Right ventricle myocardium superior (tissue), 1 donor: ENCODE measurements at regions not wholly inside any gene's neighbourhood (a gene's known extent, or its start where the extent isn't known, plus 50 kb on each side); places are given as distances from the start of the nearest gene placed in this dataset.
A peak's percentile ranks its signal among the peaks of the same experiment; 100 is the strongest.
"Not testable (repeated sequence)": the region's sequence is repeated elsewhere in the genome, so short reads cannot be mapped to it uniquely, and the experiment has no call there.

Source experiments
- ATAC-seq: fragments of 200-7000 bp; cut with Tn5 transposase; one replicate; pipeline ENCODE4 v1.9.1; 2020; ENCODE audit warnings: mild to moderate bottlenecking; ENCODE audit not compliant: poor library complexity
- DNase-seq: peaks from one replicate; pipeline ENCODE4 v3.0.0-alpha.2; 2020
- intact Hi-C: fragments of 100-400 bp; cut with DNase I; formaldehyde crosslinking; loops from one replicate; pipeline ENCODE4 v1.11.2; 2022
- donor health status: DM: no; HTN: yes; CAD: no; lungs with severe emphysema.

- intact Hi-C loops, result no loop called here
- DNase-seq, result peak; percentile 84
- peak; percentile 88 for ATAC-seq
These were observed 240.9 kb upstream of the SERP2 start for GRCh38 chr13:44132710-44133109.

GRCh38 chr13:44133626-44134025, 240.0 kb upstream of the SERP2 start:
- ATAC-seq (no peak), DNase-seq (no peak)
- intact Hi-C loops, result no loop called here

GRCh38 chr13:44135566-44135965, 238.1 kb upstream of the SERP2 start:
- no peak for DNase-seq
- intact Hi-C loops, result no loop called here
- ATAC-seq, result no peak

GRCh38 chr13:44136696-44137268, 236.8 kb upstream of the SERP2 start:
- intact Hi-C loops, result no loop called here
- DNase-seq, result no peak
- ATAC-seq, result no peak

- intact Hi-C loops, result no loop called here
- DNase-seq (no peak), ATAC-seq (no peak)
These were observed 236.2 kb upstream of the SERP2 start for GRCh38 chr13:44137466-44137865.

GRCh38 chr13:44140146-44140545, 233.5 kb upstream of the SERP2 start:
- intact Hi-C loops, result loop anchor here (10.0 kb wide), 1 partner anchor 295 kb away; no protein-coding TSS in a partner anchor
- no peak for ATAC-seq
- no peak for DNase-seq

- intact Hi-C loops, result loop anchor here (10.0 kb wide), 1 partner anchor 294 kb away; no protein-coding TSS in a partner anchor
- no peak for DNase-seq
- ATAC-seq, result no peak
These were observed 232.5 kb upstream of the SERP2 start for GRCh38 chr13:44140888-44141724.

- DNase-seq (peak; percentile 99), ATAC-seq (peak; percentile 99)
- intact Hi-C loops, result loop anchor here (10.0 kb wide), 1 partner anchor 293 kb away; no protein-coding TSS in a partner anchor
These were observed 231.7 kb upstream of the SERP2 start for GRCh38 chr13:44141725-44142539.

GRCh38 chr13:44142540-44142867, 231.1 kb upstream of the SERP2 start:
- intact Hi-C loops, result loop anchor here (10.0 kb wide), 1 partner anchor 292 kb away; no protein-coding TSS in a partner anchor
- ATAC-seq (peak; percentile 15), DNase-seq (no peak)

GRCh38 chr13:44142941-44143665, 230.5 kb upstream of the SERP2 start:
- intact Hi-C loops, result loop anchor here (10.0 kb wide), 1 partner anchor 292 kb away; no protein-coding TSS in a partner anchor
- DNase-seq (no peak), ATAC-seq (no peak)

GRCh38 chr13:44146138-44146537, 227.5 kb upstream of the SERP2 start:
- no peak for ATAC-seq
- intact Hi-C loops, result loop anchor here (10.0 kb wide), 1 partner anchor 289 kb away; no protein-coding TSS in a partner anchor
- no peak for DNase-seq

GRCh38 chr13:44147233-44147632, 226.4 kb upstream of the SERP2 start:
- ATAC-seq (no peak), DNase-seq (no peak)
- intact Hi-C loops, result loop anchor here (10.0 kb wide), 1 partner anchor 288 kb away; no protein-coding TSS in a partner anchor

- no peak for DNase-seq
- no peak for ATAC-seq
- intact Hi-C loops, result loop anchor here (10.0 kb wide), 1 partner anchor 287 kb away; no protein-coding TSS in a partner anchor
These were observed 226.0 kb upstream of the SERP2 start for GRCh38 chr13:44147648-44148047.

- ATAC-seq (no peak), DNase-seq (no peak)
- intact Hi-C loops, result loop anchor here (10.0 kb wide), 1 partner anchor 286 kb away; no protein-coding TSS in a partner anchor
These were observed 225.3 kb upstream of the SERP2 start for GRCh38 chr13:44148159-44148914.

- not testable (repeated sequence) for ATAC-seq, DNase-seq
- intact Hi-C loops, result loop anchor here (10.0 kb wide), 1 partner anchor 286 kb away; no protein-coding TSS in a partner anchor
These were observed 224.4 kb upstream of the SERP2 start for GRCh38 chr13:44149231-44149630.

GRCh38 chr13:44149821-44150220, 223.8 kb upstream of the SERP2 start:
- DNase-seq (no peak), ATAC-seq (no peak)
- intact Hi-C loops, result loop anchor here (10.0 kb wide), 1 partner anchor 285 kb away; no protein-coding TSS in a partner anchor

GRCh38 chr13:44151474-44151873, 222.2 kb upstream of the SERP2 start:
- no peak for DNase-seq
- intact Hi-C loops, result no loop called here
- peak; percentile 42 for ATAC-seq

- ATAC-seq (no peak), DNase-seq (no peak)
- intact Hi-C loops, result no loop called here
These were observed 220.1 kb upstream of the SERP2 start for GRCh38 chr13:44153496-44153895.
